WTC11 (cell line): ENCODE measurements at regions not wholly inside any gene's neighbourhood (a gene's known extent, or its start where the extent isn't known, plus 50 kb on each side); places are given as distances from the start of the nearest gene placed in this dataset.

Source experiments
- ATAC-seq: fragments of 200-7000 bp; cut with Tn5 transposase; 2 replicates; pipeline ENCODE4 v1.10.0; 2021; ENCODE audit warnings: mild to moderate bottlenecking, moderate library complexity
- CTCF ChIA-PET: fragments of 300-600 bp; sonication (Branson Sonifier 250); formaldehyde crosslinking; loops from one replicate; lab custom pipeline; 2021; ENCODE audit warnings: antibody characterized with exemption; lab: Charles Lee
- POLR2A ChIA-PET: fragments of 350-600 bp; sonication (Branson Sonifier 250); formaldehyde crosslinking; loops from one replicate; lab custom pipeline; 2021; ENCODE audit warnings: antibody characterized with exemption; lab: Charles Lee
- DNase-seq: peaks from one replicate; pipeline ENCODE4 v3.0.0; 2021; ENCODE audit warnings: low spot score
- H3K27ac Mint-ChIP-seq: 2 replicates; pipeline ENCODE4 v1.8.0; 2021; ENCODE audit warnings: mixed read lengths
- H3K27me3 Mint-ChIP-seq: 2 replicates; pipeline ENCODE4 v1.8.0; 2021; ENCODE audit warnings: low read depth, mild to moderate bottlenecking, moderate library complexity, mixed read lengths
- H3K36me3 Mint-ChIP-seq: 2 replicates; pipeline ENCODE4 v1.8.0; 2021; ENCODE audit warnings: mixed read lengths
- H3K4me1 Mint-ChIP-seq: 2 replicates; pipeline ENCODE4 v1.8.0; 2022; ENCODE audit warnings: mixed read lengths
- H3K4me3 Mint-ChIP-seq: 2 replicates; pipeline ENCODE4 v1.8.0; 2021; ENCODE audit warnings: mild to moderate bottlenecking, moderate library complexity, mixed read lengths
- H3K9me3 Mint-ChIP-seq: 2 replicates; pipeline ENCODE4 v1.8.0; 2021; ENCODE audit warnings: mixed read lengths
- ELF4 ChIP-seq: sonication (generic); formaldehyde crosslinking; IDR thresholded peaks from 2 replicates; pipeline ENCODE4 v1.8.1; 2022; ENCODE audit warnings: low read depth, mild to moderate bottlenecking, moderate library complexity, missing genetic modification reagents
- EMX1 ChIP-seq: fragments of 250-450 bp; sonication (Bioruptor Pico); IDR thresholded peaks from 2 replicates; pipeline ENCODE4 v1.8.0; 2021; ENCODE audit warnings: mild to moderate bottlenecking
- FOXJ3 ChIP-seq: sonication (generic); formaldehyde crosslinking; IDR thresholded peaks from 2 replicates; pipeline ENCODE4 v1.9.0; 2021; ENCODE audit warnings: missing genetic modification reagents, mild to moderate bottlenecking, borderline replicate concordance
- IRF1 ChIP-seq: sonication (generic); formaldehyde crosslinking; IDR thresholded peaks from 2 replicates; pipeline ENCODE4 v1.8.0; 2023; ENCODE audit warnings: missing genetic modification reagents
- MXD4 ChIP-seq: fragments of 250-450 bp; sonication (Bioruptor Pico); IDR thresholded peaks from 2 replicates; pipeline ENCODE4 v1.8.0; 2021; ENCODE audit warnings: mild to moderate bottlenecking, moderate library complexity, borderline replicate concordance
- MYBL2 ChIP-seq: sonication (generic); formaldehyde crosslinking; IDR thresholded peaks from 2 replicates; pipeline ENCODE4 v1.8.1; 2023; ENCODE audit warnings: mild to moderate bottlenecking, moderate library complexity, missing genetic modification reagents
- OVOL2 ChIP-seq: fragments of 250-450 bp; sonication (Bioruptor Pico); IDR thresholded peaks from 2 replicates; pipeline ENCODE4 v1.9.0; 2021; ENCODE audit warnings: mild to moderate bottlenecking, borderline replicate concordance
- PRDM15 ChIP-seq: sonication (generic); formaldehyde crosslinking; IDR thresholded peaks from 2 replicates; pipeline ENCODE4 v1.8.0; 2022; ENCODE audit warnings: missing genetic modification reagents
- SMAD4 ChIP-seq: sonication (generic); formaldehyde crosslinking; IDR thresholded peaks from 2 replicates; pipeline ENCODE4 v1.8.0; 2022; ENCODE audit warnings: mild to moderate bottlenecking, missing genetic modification reagents
- ZNF138 ChIP-seq: sonication (generic); formaldehyde crosslinking; conservative IDR thresholded peaks from 2 replicates; pipeline ENCODE4 v1.8.1; 2022; ENCODE audit warnings: mild to moderate bottlenecking, moderate library complexity, missing genetic modification reagents
- ZNF396 ChIP-seq: fragments of 250-450 bp; sonication (Bioruptor Pico); IDR thresholded peaks from 2 replicates; pipeline ENCODE4 v1.8.0; 2021; ENCODE audit warnings: mild to moderate bottlenecking, moderate library complexity, borderline replicate concordance
- ZNF416 ChIP-seq: fragments of 250-450 bp; sonication (Bioruptor Pico); IDR thresholded peaks from 2 replicates; pipeline ENCODE4 v1.9.0; 2021; ENCODE audit warnings: mild to moderate bottlenecking, inconsistent platforms
- TF ChIP-seq, protein P1 (sequence below): sonication (generic); formaldehyde crosslinking; IDR thresholded peaks from 2 replicates; pipeline ENCODE4 v1.8.0; 2023; ENCODE audit warnings: mild to moderate bottlenecking, missing genetic modification reagents
- TF ChIP-seq, protein P2 (sequence below): sonication (generic); formaldehyde crosslinking; IDR thresholded peaks from 2 replicates; pipeline ENCODE4 v1.8.1; 2023; ENCODE audit warnings: mild to moderate bottlenecking, missing genetic modification reagents, borderline replicate concordance
- TF ChIP-seq, protein P3 (sequence below): sonication (generic); formaldehyde crosslinking; IDR thresholded peaks from 2 replicates; pipeline ENCODE4 v1.8.0; 2022; ENCODE audit warnings: mild to moderate bottlenecking, missing genetic modification reagents

DNA sequence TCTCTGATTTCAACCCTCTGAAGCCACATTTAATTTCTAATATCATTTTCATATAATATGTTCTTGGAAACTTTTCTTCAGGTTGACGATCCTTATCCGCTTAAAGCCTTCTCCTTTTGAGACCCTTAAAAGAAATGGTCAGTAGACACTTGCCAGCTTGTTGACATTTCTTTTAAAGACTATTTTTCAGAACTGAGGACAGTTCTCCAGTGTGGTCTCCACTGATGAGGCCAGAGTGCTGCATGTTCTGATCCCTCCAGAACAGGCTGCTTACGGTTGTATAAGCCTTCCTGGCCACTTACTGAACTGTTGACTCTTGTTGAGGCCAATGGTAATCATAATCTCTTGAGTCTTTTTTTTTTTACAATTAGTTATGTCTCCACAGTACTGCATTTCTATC is 477.3 kb downstream of the FGF9 start:
- no peak for ATAC-seq
- no peak for TF ChIP-seq IRF1 (CRISPR knock-in tag)
- TF ChIP-seq, protein P1, sequence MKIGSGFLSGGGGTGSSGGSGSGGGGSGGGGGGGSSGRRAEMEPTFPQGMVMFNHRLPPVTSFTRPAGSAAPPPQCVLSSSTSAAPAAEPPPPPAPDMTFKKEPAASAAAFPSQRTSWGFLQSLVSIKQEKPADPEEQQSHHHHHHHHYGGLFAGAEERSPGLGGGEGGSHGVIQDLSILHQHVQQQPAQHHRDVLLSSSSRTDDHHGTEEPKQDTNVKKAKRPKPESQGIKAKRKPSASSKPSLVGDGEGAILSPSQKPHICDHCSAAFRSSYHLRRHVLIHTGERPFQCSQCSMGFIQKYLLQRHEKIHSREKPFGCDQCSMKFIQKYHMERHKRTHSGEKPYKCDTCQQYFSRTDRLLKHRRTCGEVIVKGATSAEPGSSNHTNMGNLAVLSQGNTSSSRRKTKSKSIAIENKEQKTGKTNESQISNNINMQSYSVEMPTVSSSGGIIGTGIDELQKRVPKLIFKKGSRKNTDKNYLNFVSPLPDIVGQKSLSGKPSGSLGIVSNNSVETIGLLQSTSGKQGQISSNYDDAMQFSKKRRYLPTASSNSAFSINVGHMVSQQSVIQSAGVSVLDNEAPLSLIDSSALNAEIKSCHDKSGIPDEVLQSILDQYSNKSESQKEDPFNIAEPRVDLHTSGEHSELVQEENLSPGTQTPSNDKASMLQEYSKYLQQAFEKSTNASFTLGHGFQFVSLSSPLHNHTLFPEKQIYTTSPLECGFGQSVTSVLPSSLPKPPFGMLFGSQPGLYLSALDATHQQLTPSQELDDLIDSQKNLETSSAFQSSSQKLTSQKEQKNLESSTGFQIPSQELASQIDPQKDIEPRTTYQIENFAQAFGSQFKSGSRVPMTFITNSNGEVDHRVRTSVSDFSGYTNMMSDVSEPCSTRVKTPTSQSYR (CRISPR knock-in tag), result no peak
- no peak for TF ChIP-seq ZNF396 (CRISPR knock-in tag)
- TF ChIP-seq, protein P2, sequence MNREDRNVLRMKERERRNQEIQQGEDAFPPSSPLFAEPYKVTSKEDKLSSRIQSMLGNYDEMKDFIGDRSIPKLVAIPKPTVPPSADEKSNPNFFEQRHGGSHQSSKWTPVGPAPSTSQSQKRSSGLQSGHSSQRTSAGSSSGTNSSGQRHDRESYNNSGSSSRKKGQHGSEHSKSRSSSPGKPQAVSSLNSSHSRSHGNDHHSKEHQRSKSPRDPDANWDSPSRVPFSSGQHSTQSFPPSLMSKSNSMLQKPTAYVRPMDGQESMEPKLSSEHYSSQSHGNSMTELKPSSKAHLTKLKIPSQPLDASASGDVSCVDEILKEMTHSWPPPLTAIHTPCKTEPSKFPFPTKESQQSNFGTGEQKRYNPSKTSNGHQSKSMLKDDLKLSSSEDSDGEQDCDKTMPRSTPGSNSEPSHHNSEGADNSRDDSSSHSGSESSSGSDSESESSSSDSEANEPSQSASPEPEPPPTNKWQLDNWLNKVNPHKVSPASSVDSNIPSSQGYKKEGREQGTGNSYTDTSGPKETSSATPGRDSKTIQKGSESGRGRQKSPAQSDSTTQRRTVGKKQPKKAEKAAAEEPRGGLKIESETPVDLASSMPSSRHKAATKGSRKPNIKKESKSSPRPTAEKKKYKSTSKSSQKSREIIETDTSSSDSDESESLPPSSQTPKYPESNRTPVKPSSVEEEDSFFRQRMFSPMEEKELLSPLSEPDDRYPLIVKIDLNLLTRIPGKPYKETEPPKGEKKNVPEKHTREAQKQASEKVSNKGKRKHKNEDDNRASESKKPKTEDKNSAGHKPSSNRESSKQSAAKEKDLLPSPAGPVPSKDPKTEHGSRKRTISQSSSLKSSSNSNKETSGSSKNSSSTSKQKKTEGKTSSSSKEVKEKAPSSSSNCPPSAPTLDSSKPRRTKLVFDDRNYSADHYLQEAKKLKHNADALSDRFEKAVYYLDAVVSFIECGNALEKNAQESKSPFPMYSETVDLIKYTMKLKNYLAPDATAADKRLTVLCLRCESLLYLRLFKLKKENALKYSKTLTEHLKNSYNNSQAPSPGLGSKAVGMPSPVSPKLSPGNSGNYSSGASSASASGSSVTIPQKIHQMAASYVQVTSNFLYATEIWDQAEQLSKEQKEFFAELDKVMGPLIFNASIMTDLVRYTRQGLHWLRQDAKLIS (CRISPR knock-in tag), result no peak
- TF ChIP-seq OVOL2 (CRISPR knock-in tag), result no peak
- TF ChIP-seq MXD4, result no peak
- TF ChIP-seq ZNF138 (CRISPR knock-in tag), result no peak
- TF ChIP-seq, protein P3, sequence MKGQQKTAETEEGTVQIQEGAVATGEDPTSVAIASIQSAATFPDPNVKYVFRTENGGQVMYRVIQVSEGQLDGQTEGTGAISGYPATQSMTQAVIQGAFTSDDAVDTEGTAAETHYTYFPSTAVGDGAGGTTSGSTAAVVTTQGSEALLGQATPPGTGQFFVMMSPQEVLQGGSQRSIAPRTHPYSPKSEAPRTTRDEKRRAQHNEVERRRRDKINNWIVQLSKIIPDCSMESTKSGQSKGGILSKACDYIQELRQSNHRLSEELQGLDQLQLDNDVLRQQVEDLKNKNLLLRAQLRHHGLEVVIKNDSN (CRISPR knock-in tag), result no peak
- TF ChIP-seq SMAD4 (CRISPR knock-in tag), result no peak
- no peak for TF ChIP-seq ELF4 (CRISPR knock-in tag)
- POLR2A ChIA-PET, result no interaction called here
- CTCF ChIA-PET, result no interaction called here
- no peak for DNase-seq
- H3K9me3 Mint-ChIP-seq, result no peaks in the 10 kb centered on the region
- H3K27ac Mint-ChIP-seq, result no peak overlapping the region
- no peak overlapping the region for H3K4me3 Mint-ChIP-seq
- H3K4me1 Mint-ChIP-seq, result no peaks in the 10 kb centered on the region
- H3K36me3 Mint-ChIP-seq, result no peaks in the 10 kb centered on the region
- H3K27me3 Mint-ChIP-seq, result no peaks in the 10 kb centered on the region

- ATAC-seq (no peak), DNase-seq (no peak)
- TF ChIP-seq EMX1 (CRISPR knock-in tag), result no peak
- TF ChIP-seq FOXJ3, result no peak
- TF ChIP-seq ZNF396 (CRISPR knock-in tag), result no peak
- no peak for TF ChIP-seq ZNF416 (CRISPR knock-in tag)
- TF ChIP-seq MYBL2 (CRISPR knock-in tag), result no peak
- TF ChIP-seq PRDM15 (CRISPR knock-in tag), result no peak
- TF ChIP-seq, protein P2 (CRISPR knock-in tag), result no peak
- CTCF ChIA-PET, result no interaction called here
- H3K4me1 Mint-ChIP-seq, result no peaks in the 10 kb centered on the region
- no peak overlapping the region for H3K4me3 Mint-ChIP-seq
- no peak overlapping the region for H3K27ac Mint-ChIP-seq
- POLR2A ChIA-PET, result no interaction called here
- H3K9me3 Mint-ChIP-seq, result no peaks in the 10 kb centered on the region
- no peaks in the 10 kb centered on the region for H3K27me3 Mint-ChIP-seq
- H3K36me3 Mint-ChIP-seq, result no peaks in the 10 kb centered on the region
These were observed 481.9 kb downstream of the FGF9 start for GRCh38 chr13:22152751-22153150.
